ENCODE measurements at regions not wholly inside any gene's neighbourhood (a gene's known extent, or its start where the extent isn't known, plus 50 kb on each side); places are given as distances from the start of the nearest gene placed in this dataset.
A peak's percentile ranks its signal among the peaks of the same experiment; 100 is the strongest.

DNA sequence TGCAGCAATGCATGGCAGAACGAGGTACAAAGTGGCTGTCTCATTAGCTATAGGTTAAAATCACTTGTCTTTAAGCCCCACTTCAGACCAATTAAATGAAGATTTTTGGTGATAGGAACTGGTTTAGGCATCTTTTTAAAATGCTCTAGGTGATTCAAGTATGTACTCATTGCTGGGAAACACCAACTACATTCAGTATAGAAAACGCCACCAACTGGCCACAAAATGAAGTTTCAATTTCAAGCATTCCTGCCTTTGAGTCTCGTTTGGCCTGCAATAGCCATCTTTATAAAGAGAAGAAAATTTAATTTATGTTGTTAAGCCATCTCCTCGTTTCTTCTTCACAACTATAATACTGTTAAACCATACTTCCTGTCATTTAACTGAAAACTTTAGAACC, 587.9 kb downstream of the GBE1 start:
- H3K4me3 ChIP-seq, result no peak overlapping the region
- no peaks in the 10 kb centered on the region for H3K36me3 ChIP-seq (ENCODE audit: low read depth)
- no peak overlapping the region for H3K4me2 ChIP-seq (ENCODE audit: unreplicated experiment)
- H3K9me3 ChIP-seq (ENCODE audit: low read depth), result no peaks in the 10 kb centered on the region
- WGBS, 2 experiments (ENCODE audit: low coverage in 1 of 2, low lambda C conversion rate in 2 of 2, missing lambda C conversion rate in 2 of 2), result 15 to 22% methylated on average over 4 of the region's 4 CpGs
- H3K27ac ChIP-seq, result no peak overlapping the region
- no peak overlapping the region for H2AFZ ChIP-seq
- no peak for TF ChIP-seq EZH2phosphoT487 (IDR thresholded peaks at IDR 0.05; ENCODE audit: insufficient read depth, low read depth)
- no peak for TF ChIP-seq EZH2 (IDR thresholded peaks at IDR 0.05; ENCODE audit: insufficient read depth, poor library complexity, severe bottlenecking)
- no peaks in the 10 kb centered on the region for H3K9me2 ChIP-seq (ENCODE audit: insufficient read depth)
- no peaks in the 10 kb centered on the region; the same call in 1 of the 2 replicates for H4K20me1 ChIP-seq (ENCODE audit: insufficient read depth)
- no peaks in the 10 kb centered on the region for H3K4me1 ChIP-seq (ENCODE audit: insufficient read depth)
- DNase-seq, result peak; percentile 38
- no peaks in the 10 kb centered on the region for H3F3A ChIP-seq (ENCODE audit: insufficient read depth)
- in situ Hi-C loops (cut with MboI), result no loop called here
- H3K9ac ChIP-seq, result no peak overlapping the region
- no peaks in the 10 kb centered on the region for H3K79me2 ChIP-seq (ENCODE audit: insufficient read depth)
- H3K27me3 ChIP-seq (replicated peaks; ENCODE audit: insufficient read depth), result no peaks in the 10 kb centered on the region

- H3F3A ChIP-seq (ENCODE audit: insufficient read depth), result no peaks in the 10 kb centered on the region
- H3K27ac ChIP-seq, result no peak overlapping the region
- H3K4me2 ChIP-seq (ENCODE audit: unreplicated experiment), result no peak overlapping the region
- H3K9me3 ChIP-seq (ENCODE audit: low read depth), result no peaks in the 10 kb centered on the region
- H4K20me1 ChIP-seq (ENCODE audit: insufficient read depth), result no peaks in the 10 kb centered on the region
- H3K79me2 ChIP-seq (ENCODE audit: insufficient read depth), result no peaks in the 10 kb centered on the region
- no peaks in the 10 kb centered on the region for H3K4me1 ChIP-seq (ENCODE audit: insufficient read depth)
- H3K36me3 ChIP-seq (ENCODE audit: low read depth), result no peaks in the 10 kb centered on the region
- H3K4me3 ChIP-seq, result no peak overlapping the region
- no peak for DNase-seq
- H3K27me3 ChIP-seq (replicated peaks; ENCODE audit: insufficient read depth), result no peaks in the 10 kb centered on the region
- in situ Hi-C loops (cut with MboI), result no loop called here
- no peak overlapping the region for H2AFZ ChIP-seq
- no peak for TF ChIP-seq EZH2phosphoT487 (IDR thresholded peaks at IDR 0.05; ENCODE audit: insufficient read depth, low read depth)
- TF ChIP-seq EZH2 (IDR thresholded peaks at IDR 0.05; ENCODE audit: insufficient read depth, poor library complexity, severe bottlenecking), result no peak
- H3K9me2 ChIP-seq (ENCODE audit: insufficient read depth), result no peaks in the 10 kb centered on the region
- no peak overlapping the region for H3K9ac ChIP-seq
Measured at GRCh38 chr3:81170298-81170697, 591.1 kb downstream of the GBE1 start.

- no peaks in the 10 kb centered on the region for H3K9me2 ChIP-seq (ENCODE audit: insufficient read depth)
- H3K4me1 ChIP-seq (ENCODE audit: insufficient read depth), result no peaks in the 10 kb centered on the region
- H3K4me2 ChIP-seq (ENCODE audit: unreplicated experiment), result no peak overlapping the region
- H3K27me3 ChIP-seq (replicated peaks; ENCODE audit: insufficient read depth), result no peaks in the 10 kb centered on the region
- no peak overlapping the region for H3K4me3 ChIP-seq
- 44 to 45% methylated on average over 3 of the region's 3 CpGs for WGBS, 2 experiments (ENCODE audit: low coverage in 1 of 2, low lambda C conversion rate in 2 of 2, missing lambda C conversion rate in 2 of 2)
- no peaks in the 10 kb centered on the region for H3F3A ChIP-seq (ENCODE audit: insufficient read depth)
- in situ Hi-C loops (cut with MboI), result no loop called here
- H3K9me3 ChIP-seq (ENCODE audit: low read depth), result no peaks in the 10 kb centered on the region
- no peak overlapping the region for H3K27ac ChIP-seq
- no peak for TF ChIP-seq EZH2phosphoT487 (IDR thresholded peaks at IDR 0.05; ENCODE audit: insufficient read depth, low read depth)
- H3K9ac ChIP-seq, result no peak overlapping the region
- H2AFZ ChIP-seq, result no peak overlapping the region
- H4K20me1 ChIP-seq (ENCODE audit: insufficient read depth), result no peaks in the 10 kb centered on the region
- no peaks in the 10 kb centered on the region for H3K79me2 ChIP-seq (ENCODE audit: insufficient read depth)
- DNase-seq, result no peak
- no peaks in the 10 kb centered on the region for H3K36me3 ChIP-seq (ENCODE audit: low read depth)
Measured at GRCh38 chr3:81164806-81165205, 596.6 kb downstream of the GBE1 start.

- Histone ChIP-seq H3K27me3 (replicated peaks; ENCODE audit: insufficient read depth) (no peaks in the 10 kb centered on the region), H3K79me2 (ENCODE audit: insufficient read depth) (no peaks in the 10 kb centered on the region), H3F3A (ENCODE audit: insufficient read depth) (no peaks in the 10 kb centered on the region), H3K4me2 (ENCODE audit: unreplicated experiment) (no peak overlapping the region), H3K9ac (no peak overlapping the region), H3K36me3 (ENCODE audit: low read depth) (no peaks in the 10 kb centered on the region), H4K20me1 (ENCODE audit: insufficient read depth) (no peaks in the 10 kb centered on the region), H3K27ac (no peak overlapping the region), H3K4me1 (ENCODE audit: insufficient read depth) (no peaks in the 10 kb centered on the region), H3K4me3 (no peak overlapping the region), H2AFZ (no peak overlapping the region), H3K9me2 (ENCODE audit: insufficient read depth) (no peaks in the 10 kb centered on the region), H3K9me3 (ENCODE audit: low read depth) (no peaks in the 10 kb centered on the region)
- WGBS, 2 experiments (ENCODE audit: low coverage in 1 of 2, low lambda C conversion rate in 2 of 2, missing lambda C conversion rate in 2 of 2), result 13 to 24% methylated on average over 1 of the region's 1 CpG
- TF ChIP-seq EZH2 (IDR thresholded peaks at IDR 0.05; ENCODE audit: insufficient read depth, poor library complexity, severe bottlenecking) (no peak), EZH2phosphoT487 (IDR thresholded peaks at IDR 0.05; ENCODE audit: insufficient read depth, low read depth) (no peak)
- in situ Hi-C loops (cut with MboI), result no loop called here
- DNase-seq, result no peak
Measured at GRCh38 chr3:81161851-81162250, 599.6 kb downstream of the GBE1 start.

DNA sequence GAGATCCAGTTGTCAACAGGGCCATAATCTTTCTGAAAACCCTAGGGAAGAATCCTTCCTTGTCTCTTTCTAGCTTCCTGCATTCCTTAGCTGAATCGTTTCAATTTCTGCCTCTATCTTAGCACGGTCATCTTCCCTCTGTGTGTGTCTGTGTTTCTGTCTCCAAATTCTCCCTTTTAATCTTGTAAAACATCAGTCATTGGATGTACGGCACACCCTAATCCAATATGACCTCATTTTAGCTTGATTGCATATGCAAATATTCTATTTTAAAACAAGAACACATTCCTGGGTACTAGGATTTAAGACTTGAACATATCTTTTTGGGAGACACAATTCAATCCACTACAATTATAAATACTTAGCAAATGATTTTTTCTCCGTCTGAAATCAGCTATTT, 600.3 kb downstream of the GBE1 start:
- no peaks in the 10 kb centered on the region for H3K9me3 ChIP-seq (ENCODE audit: low read depth)
- H3K27me3 ChIP-seq (replicated peaks; ENCODE audit: insufficient read depth), result no peaks in the 10 kb centered on the region; the same call in 1 of the 2 replicates
- H3K9me2 ChIP-seq (ENCODE audit: insufficient read depth), result no peaks in the 10 kb centered on the region
- WGBS, 2 experiments (ENCODE audit: low coverage in 1 of 2, low lambda C conversion rate in 2 of 2, missing lambda C conversion rate in 2 of 2), result 26 to 27% methylated on average over 4 of the region's 4 CpGs
- H4K20me1 ChIP-seq (ENCODE audit: insufficient read depth), result no peaks in the 10 kb centered on the region
- no peaks in the 10 kb centered on the region for H3K36me3 ChIP-seq (ENCODE audit: low read depth)
- H3K4me2 ChIP-seq (ENCODE audit: unreplicated experiment), result no peak overlapping the region
- no peak overlapping the region for H3K4me3 ChIP-seq
- H3K79me2 ChIP-seq (ENCODE audit: insufficient read depth), result no peaks in the 10 kb centered on the region
- H2AFZ ChIP-seq, result no peak overlapping the region
- no peak for DNase-seq
- H3F3A ChIP-seq (ENCODE audit: insufficient read depth), result no peaks in the 10 kb centered on the region
- no peak overlapping the region for H3K9ac ChIP-seq
- no peaks in the 10 kb centered on the region for H3K4me1 ChIP-seq (ENCODE audit: insufficient read depth)
- in situ Hi-C loops (cut with MboI), result no loop called here
- no peak overlapping the region for H3K27ac ChIP-seq
- TF ChIP-seq EZH2phosphoT487 (IDR thresholded peaks at IDR 0.05; ENCODE audit: insufficient read depth, low read depth), result no peak
- TF ChIP-seq EZH2 (IDR thresholded peaks at IDR 0.05; ENCODE audit: insufficient read depth, poor library complexity, severe bottlenecking), result no peak
